Neural progenitor cell (in vitro differentiated cells): ENCODE measurements at regions not wholly inside any gene's neighbourhood (a gene's known extent, or its start where the extent isn't known, plus 50 kb on each side); places are given as distances from the start of the nearest gene placed in this dataset.

Experiments
- DNase-seq: peaks from one replicate; pipeline ENCODE4 v3.0.0-alpha.2; 2016; ENCODE audit warnings: low spot score
- H2AFZ ChIP-seq: fragments of 200-600 bp; sonication (generic); replicated peaks from 2 replicates; pipeline ENCODE4 v1.6.1; 2016; ENCODE audit warnings: antibody characterized with exemption
- H3F3A ChIP-seq: fragments of 200-600 bp; sonication (generic); 2 replicates; pipeline ENCODE4 v1.6.1; 2016; ENCODE audit warnings: antibody characterized with exemption, low read depth
- H3K27ac ChIP-seq: fragments of 200-600 bp; sonication (generic); 2 replicates; pipeline ENCODE4 v1.5.1; 2016; ENCODE audit warnings: mild to moderate bottlenecking
- H3K27me3 ChIP-seq: fragments of 200-600 bp; sonication (generic); 2 replicates; pipeline ENCODE4 v1.6.1; 2016; ENCODE audit warnings: mild to moderate bottlenecking, moderate library complexity
- H3K36me3 ChIP-seq: fragments of 200-600 bp; sonication (generic); 2 replicates; pipeline ENCODE4 v1.5.1; 2016
- H3K4me1 ChIP-seq: fragments of 200-600 bp; sonication (generic); 2 replicates; pipeline ENCODE4 v1.6.1; 2016; ENCODE audit warnings: mixed run types
- H3K4me2 ChIP-seq: fragments of 200-600 bp; sonication (generic); 2 replicates; pipeline ENCODE4 v1.6.1; 2016
- H3K4me3 ChIP-seq: fragments of 200-600 bp; sonication (generic); 2 replicates; pipeline ENCODE4 v1.5.1; 2016
- H3K79me2 ChIP-seq: fragments of 200-600 bp; sonication (generic); 2 replicates; pipeline ENCODE4 v1.6.1; 2016; ENCODE audit warnings: low read depth
- H3K9ac ChIP-seq: fragments of 200-600 bp; sonication (generic); 2 replicates; pipeline ENCODE4 v1.6.1; 2016
- H3K9me3 ChIP-seq: fragments of 200-600 bp; sonication (generic); 2 replicates; pipeline ENCODE4 v1.5.1; 2016; ENCODE audit warnings: low read depth
- H4K20me1 ChIP-seq: fragments of 200-600 bp; sonication (generic); 2 replicates; pipeline ENCODE4 v1.6.1; 2016; ENCODE audit warnings: low read depth
- H3K27ac Mint-ChIP-seq: 3 replicates; pipeline ENCODE4 v1.8.0; 2021; ENCODE audit warnings: mixed read lengths
- H3K27me3 Mint-ChIP-seq: 2 replicates; pipeline ENCODE4 v1.8.0; 2022; ENCODE audit warnings: low read depth, mild to moderate bottlenecking, inconsistent platforms, moderate library complexity, mixed read lengths; ENCODE audit not compliant: insufficient read depth
- H3K36me3 Mint-ChIP-seq: 3 replicates; pipeline ENCODE4 v1.8.0; 2021; ENCODE audit warnings: mixed read lengths
- H3K4me1 Mint-ChIP-seq: 3 replicates; pipeline ENCODE4 v1.8.0; 2021; ENCODE audit warnings: mixed read lengths
- H3K4me3 Mint-ChIP-seq: 3 replicates; pipeline ENCODE4 v1.8.0; 2021; ENCODE audit warnings: mild to moderate bottlenecking, moderate library complexity, mixed read lengths
- H3K9me3 Mint-ChIP-seq: 3 replicates; pipeline ENCODE4 v1.8.0; 2020; ENCODE audit warnings: mixed read lengths
- EZH2 ChIP-seq: fragments of 200-600 bp; sonication (generic); IDR thresholded peaks from 2 replicates; pipeline ENCODE4 v1.6.1; 2017; ENCODE audit warnings: antibody characterized with exemption, mild to moderate bottlenecking, moderate library complexity
- EZH2phosphoT487 ChIP-seq: fragments of 200-600 bp; sonication (generic); IDR thresholded peaks from 2 replicates; pipeline ENCODE4 v1.6.1; 2017; ENCODE audit warnings: antibody characterized with exemption
- TF ChIP-seq, protein P1 (sequence below): fragments of 200-600 bp; sonication (generic); IDR thresholded peaks from 2 replicates; pipeline ENCODE4 v1.5.1; 2017; ENCODE audit warnings: antibody characterized with exemption, mild to moderate bottlenecking

DNA sequence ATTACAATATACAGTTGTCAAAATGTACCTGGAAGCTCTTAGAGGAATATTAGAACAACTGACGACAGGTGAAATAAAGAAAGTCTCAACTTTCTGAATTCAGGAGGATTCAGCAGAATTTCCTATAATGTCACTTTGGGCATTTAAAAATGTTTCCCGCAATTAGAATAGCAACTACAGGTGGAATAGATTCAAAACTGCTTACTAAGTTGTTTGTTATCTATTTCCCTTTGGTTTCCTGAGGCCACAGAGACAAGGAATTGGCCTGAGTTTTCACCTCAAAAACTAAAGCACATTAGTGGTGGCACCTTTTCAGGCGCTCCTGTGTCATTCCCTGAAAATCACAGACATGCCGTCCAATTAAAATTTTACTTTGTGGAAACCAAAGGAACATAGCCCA is 729.2 kb upstream of the FANCL start:
- H3K4me1 Mint-ChIP-seq, result peaks cover 5% of the 10 kb centered on the region
- Histone ChIP-seq H3K9me3 (no peaks in the 10 kb centered on the region), H4K20me1 (no peaks in the 10 kb centered on the region), H3K4me2 (no peak overlapping the region), H3K9ac (no peak overlapping the region), H3F3A (no peaks in the 10 kb centered on the region), H3K27me3 (no peaks in the 10 kb centered on the region), H3K4me3 (no peak overlapping the region), H2AFZ (no peak overlapping the region), H3K4me1 (peaks cover 11% of the 10 kb centered on the region), H3K27ac (no peak overlapping the region), H3K36me3 (no peaks in the 10 kb centered on the region), H3K79me2 (no peaks in the 10 kb centered on the region)
- H3K9me3 Mint-ChIP-seq, result no peaks in the 10 kb centered on the region
- H3K27me3 Mint-ChIP-seq, result no peaks in the 10 kb centered on the region
- H3K4me3 Mint-ChIP-seq, result no peak overlapping the region
- no peak overlapping the region for H3K27ac Mint-ChIP-seq
- no peak for TF ChIP-seq EZH2
- no peaks in the 10 kb centered on the region for H3K36me3 Mint-ChIP-seq
- DNase-seq, result no peak

DNA sequence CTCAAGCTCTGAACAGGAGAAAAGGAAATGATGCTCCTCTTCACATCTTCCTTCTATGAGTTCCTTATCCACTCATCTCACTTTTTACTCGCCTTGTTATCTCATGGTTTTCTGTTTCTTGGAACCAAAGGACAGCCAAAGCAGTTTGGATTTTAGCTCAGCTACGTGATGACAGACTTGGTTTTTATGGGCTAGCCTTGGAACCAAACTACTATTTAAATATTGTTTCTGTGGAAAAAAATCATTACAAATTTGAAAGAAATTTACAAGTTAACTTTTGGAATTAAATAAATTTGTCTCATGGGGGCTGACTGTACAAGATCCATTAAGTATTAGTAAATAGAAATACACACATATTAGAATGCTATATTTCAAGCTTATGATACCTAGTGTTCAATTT is 727.8 kb upstream of the FANCL start:
- Mint-ChIP-seq H3K4me3 (no peak overlapping the region), H3K9me3 (no peaks in the 10 kb centered on the region), H3K27ac (no peak overlapping the region), H3K4me1 (peaks cover 3% of the 10 kb centered on the region), H3K27me3 (no peaks in the 10 kb centered on the region), H3K36me3 (no peaks in the 10 kb centered on the region)
- no peaks in the 10 kb centered on the region for H3F3A ChIP-seq
- no peaks in the 10 kb centered on the region for H3K79me2 ChIP-seq
- no peak for DNase-seq
- H3K27ac ChIP-seq, result no peak overlapping the region
- no peaks in the 10 kb centered on the region for H4K20me1 ChIP-seq
- no peak overlapping the region for H3K9ac ChIP-seq
- TF ChIP-seq EZH2 (no peak), EZH2phosphoT487 (no peak)
- TF ChIP-seq, protein P1, sequence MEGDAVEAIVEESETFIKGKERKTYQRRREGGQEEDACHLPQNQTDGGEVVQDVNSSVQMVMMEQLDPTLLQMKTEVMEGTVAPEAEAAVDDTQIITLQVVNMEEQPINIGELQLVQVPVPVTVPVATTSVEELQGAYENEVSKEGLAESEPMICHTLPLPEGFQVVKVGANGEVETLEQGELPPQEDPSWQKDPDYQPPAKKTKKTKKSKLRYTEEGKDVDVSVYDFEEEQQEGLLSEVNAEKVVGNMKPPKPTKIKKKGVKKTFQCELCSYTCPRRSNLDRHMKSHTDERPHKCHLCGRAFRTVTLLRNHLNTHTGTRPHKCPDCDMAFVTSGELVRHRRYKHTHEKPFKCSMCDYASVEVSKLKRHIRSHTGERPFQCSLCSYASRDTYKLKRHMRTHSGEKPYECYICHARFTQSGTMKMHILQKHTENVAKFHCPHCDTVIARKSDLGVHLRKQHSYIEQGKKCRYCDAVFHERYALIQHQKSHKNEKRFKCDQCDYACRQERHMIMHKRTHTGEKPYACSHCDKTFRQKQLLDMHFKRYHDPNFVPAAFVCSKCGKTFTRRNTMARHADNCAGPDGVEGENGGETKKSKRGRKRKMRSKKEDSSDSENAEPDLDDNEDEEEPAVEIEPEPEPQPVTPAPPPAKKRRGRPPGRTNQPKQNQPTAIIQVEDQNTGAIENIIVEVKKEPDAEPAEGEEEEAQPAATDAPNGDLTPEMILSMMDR, result no peak
- H3K9me3 ChIP-seq, result no peaks in the 10 kb centered on the region
- H3K27me3 ChIP-seq, result no peaks in the 10 kb centered on the region
- H2AFZ ChIP-seq, result no peak overlapping the region
- H3K36me3 ChIP-seq, result no peaks in the 10 kb centered on the region
- no peak overlapping the region for H3K4me3 ChIP-seq
- H3K4me2 ChIP-seq, result no peak overlapping the region
- peaks cover 3% of the 10 kb centered on the region for H3K4me1 ChIP-seq

DNA sequence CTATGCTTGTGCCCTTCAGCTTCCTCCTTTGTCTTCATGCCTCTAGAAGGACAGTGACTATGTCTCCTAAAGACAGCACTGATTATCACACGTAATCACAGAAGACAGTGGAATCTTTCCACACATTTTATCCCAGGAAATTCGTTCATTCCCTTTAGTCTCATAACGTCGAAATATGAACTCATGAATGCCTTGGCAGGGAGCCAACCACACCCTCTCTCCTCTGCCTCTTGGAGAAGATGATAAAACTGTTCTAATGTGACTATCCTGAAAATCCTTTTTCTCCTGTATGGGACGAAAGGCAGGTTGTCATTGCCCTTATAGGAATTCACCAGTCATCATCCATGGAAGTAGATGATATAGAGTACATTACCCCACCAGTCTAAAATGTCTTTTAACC is 726.6 kb upstream of the FANCL start:
- H3K9me3 Mint-ChIP-seq, result no peaks in the 10 kb centered on the region
- Histone ChIP-seq H3K27me3 (no peaks in the 10 kb centered on the region), H2AFZ (no peak overlapping the region), H3K79me2 (no peaks in the 10 kb centered on the region), H3K4me1 (no peaks in the 10 kb centered on the region), H3K4me2 (no peak overlapping the region), H4K20me1 (no peaks in the 10 kb centered on the region), H3F3A (no peaks in the 10 kb centered on the region), H3K36me3 (no peaks in the 10 kb centered on the region), H3K9ac (no peak overlapping the region), H3K9me3 (no peaks in the 10 kb centered on the region), H3K27ac (no peak overlapping the region), H3K4me3 (no peak overlapping the region)
- no peak for DNase-seq
- H3K27ac Mint-ChIP-seq, result no peak overlapping the region
- no peaks in the 10 kb centered on the region for H3K4me1 Mint-ChIP-seq
- H3K27me3 Mint-ChIP-seq, result no peaks in the 10 kb centered on the region
- TF ChIP-seq, protein P1, result no peak
- TF ChIP-seq EZH2phosphoT487, result no peak
- no peak for TF ChIP-seq EZH2
- no peak overlapping the region for H3K4me3 Mint-ChIP-seq
- H3K36me3 Mint-ChIP-seq, result no peaks in the 10 kb centered on the region

GRCh38 chr2:58965602-58966001 is 724.5 kb upstream of the FANCL start:
- H3K79me2 ChIP-seq, result no peaks in the 10 kb centered on the region
- Mint-ChIP-seq H3K4me3 (no peak overlapping the region), H3K27ac (no peak overlapping the region), H3K27me3 (no peaks in the 10 kb centered on the region), H3K4me1 (no peaks in the 10 kb centered on the region), H3K36me3 (no peaks in the 10 kb centered on the region), H3K9me3 (no peaks in the 10 kb centered on the region)
- H2AFZ ChIP-seq, result no peak overlapping the region
- no peak for DNase-seq
- no peaks in the 10 kb centered on the region for H3K27me3 ChIP-seq
- H4K20me1 ChIP-seq, result no peaks in the 10 kb centered on the region
- no peaks in the 10 kb centered on the region for H3K9me3 ChIP-seq
- H3F3A ChIP-seq, result no peaks in the 10 kb centered on the region
- H3K36me3 ChIP-seq, result no peaks in the 10 kb centered on the region
- no peak overlapping the region for H3K9ac ChIP-seq
- TF ChIP-seq, protein P1, result no peak
- TF ChIP-seq EZH2, result no peak
- TF ChIP-seq EZH2phosphoT487, result no peak
- H3K4me2 ChIP-seq, result no peak overlapping the region
- H3K4me1 ChIP-seq, result no peaks in the 10 kb centered on the region
- no peak overlapping the region for H3K27ac ChIP-seq
- H3K4me3 ChIP-seq, result no peak overlapping the region
